HepG2 (cell line): ENCODE measurements at regions not wholly inside any gene's neighbourhood (a gene's known extent, or its start where the extent isn't known, plus 50 kb on each side); places are given as distances from the start of the nearest gene placed in this dataset.

Source experiments
- ATF3 ChIP-seq: sonication (generic); formaldehyde crosslinking; IDR thresholded peaks from 2 replicates; pipeline ENCODE4 v1.4.0; 2020; ENCODE audit warnings: missing genetic modification reagents
- ELF3 ChIP-seq: IDR thresholded peaks from 2 replicates; pipeline ENCODE4 v1.6.1; 2016; ENCODE audit warnings: missing genetic modification reagents, missing compliant biosample characterization
- GPN1 ChIP-seq: sonication (generic); formaldehyde crosslinking; IDR thresholded peaks from 2 replicates; pipeline ENCODE4 v1.5.1; 2020; ENCODE audit warnings: missing genetic modification reagents, borderline replicate concordance
- HDAC1 ChIP-seq: sonication (generic); formaldehyde crosslinking; IDR thresholded peaks from 2 replicates; pipeline ENCODE4 v1.5.1; 2020; ENCODE audit warnings: mild to moderate bottlenecking, missing genetic modification reagents
- HMGXB4 ChIP-seq, 2 experiments: sonication (generic) in 1 of 2; formaldehyde crosslinking in 1 of 2; IDR thresholded peaks; 2 replicates each; pipeline versions ENCODE4 v1.4.0 to v1.6.1; 2018 to 2020; ENCODE audit warnings: missing genetic modification reagents in 2 of 2, borderline replicate concordance in 1 of 2, low read depth in 1 of 2, mild to moderate bottlenecking in 1 of 2, missing biosample characterization in 1 of 2
- KLF6 ChIP-seq: IDR thresholded peaks from 2 replicates; pipeline ENCODE4 v1.8.0; 2016; ENCODE audit warnings: missing biosample characterization, missing genetic modification reagents
- MTA1 ChIP-seq: sonication (generic); formaldehyde crosslinking; IDR thresholded peaks from 2 replicates; pipeline ENCODE4 v1.4.0; 2020; ENCODE audit warnings: missing genetic modification reagents, mild to moderate bottlenecking, borderline replicate concordance
- MTERF4 ChIP-seq: sonication (generic); formaldehyde crosslinking; IDR thresholded peaks from 2 replicates; pipeline ENCODE4 v1.8.0; 2023; ENCODE audit warnings: mild to moderate bottlenecking, missing genetic modification reagents
- NR2C2 ChIP-seq: sonication (generic); formaldehyde crosslinking; IDR thresholded peaks from 2 replicates; pipeline ENCODE4 v1.4.0; 2020; ENCODE audit warnings: missing genetic modification reagents, mild to moderate bottlenecking, moderate library complexity, borderline replicate concordance
- RXRA ChIP-seq: sonication (generic); formaldehyde crosslinking; IDR thresholded peaks from 2 replicates; pipeline ENCODE4 v1.5.1; 2020; ENCODE audit warnings: missing genetic modification reagents
- SNAPC2 ChIP-seq: sonication (generic); formaldehyde crosslinking; IDR thresholded peaks from 2 replicates; pipeline ENCODE4 v1.8.1; 2022; ENCODE audit warnings: mild to moderate bottlenecking, missing genetic modification reagents
- TBX3 ChIP-seq: fragments of 450-650 bp; IDR thresholded peaks from 2 replicates; pipeline ENCODE4 v1.6.1; 2017; ENCODE audit warnings: antibody characterized with exemption, mild to moderate bottlenecking, inconsistent platforms, borderline replicate concordance
- THAP7 ChIP-seq: sonication (generic); formaldehyde crosslinking; IDR thresholded peaks from 2 replicates; pipeline ENCODE4 v1.8.1; 2023; ENCODE audit warnings: mild to moderate bottlenecking, missing genetic modification reagents
- TRAFD1 ChIP-seq: sonication (generic); formaldehyde crosslinking; IDR thresholded peaks from 2 replicates; pipeline ENCODE4 v1.5.1; 2020; ENCODE audit warnings: missing genetic modification reagents, mild to moderate bottlenecking, borderline replicate concordance
- U2AF2 ChIP-seq: fragments of 200-400 bp; formaldehyde crosslinking; IDR thresholded peaks from 2 replicates; pipeline ENCODE4 v1.6.1; 2017; ENCODE audit warnings: low read depth, mild to moderate bottlenecking, low read length
- ZBTB33 ChIP-seq: sonication (generic); formaldehyde crosslinking; IDR thresholded peaks from 2 replicates; pipeline ENCODE4 v1.4.0; 2020; ENCODE audit warnings: missing genetic modification reagents
- ZBTB8A ChIP-seq: sonication (generic); formaldehyde crosslinking; IDR thresholded peaks from 2 replicates; pipeline ENCODE4 v1.4.0; 2020; ENCODE audit warnings: mild to moderate bottlenecking, low read depth, missing genetic modification reagents, borderline replicate concordance
- ZNF557 ChIP-seq: sonication (generic); formaldehyde crosslinking; IDR thresholded peaks from 2 replicates; pipeline ENCODE4 v1.4.0; 2020; ENCODE audit warnings: missing genetic modification reagents
- ZNF605 ChIP-seq: sonication (generic); formaldehyde crosslinking; IDR thresholded peaks from 2 replicates; pipeline ENCODE4 v1.8.0; 2022; ENCODE audit warnings: mild to moderate bottlenecking, missing genetic modification reagents
- ZNF776 ChIP-seq: sonication (generic); formaldehyde crosslinking; IDR thresholded peaks from 2 replicates; pipeline ENCODE4 v1.4.0; 2020; ENCODE audit warnings: mild to moderate bottlenecking, missing genetic modification reagents

- TF ChIP-seq ZBTB33 (CRISPR knock-in tag) = peak; percentile 90
- TF ChIP-seq RXRA = peak; percentile 64; the same call in 1 of the 2 replicates
- TF ChIP-seq MTA1 (CRISPR knock-in tag) = peak; percentile 78; the same call in 1 of the 2 replicates
- TF ChIP-seq ZNF776 = no peak
- TF ChIP-seq MTERF4 = peak; percentile 52; the same call in 1 of the 2 replicates
- 0 out of 2 replicates have a peak, but pooled peaks have one; percentile 87 for TF ChIP-seq THAP7 (CRISPR knock-in tag)
- no peak for TF ChIP-seq U2AF2
- peak in 1 of 2 experiments; percentile 65; a peak in 2 of 4 replicates for TF ChIP-seq HMGXB4 (CRISPR knock-in tag; IDR thresholded peaks at IDR 0.05; ENCODE audit: borderline replicate concordance in 1 of 2, low read depth in 1 of 2)
- peak; percentile 66 for TF ChIP-seq HDAC1 (CRISPR knock-in tag)
- peak; percentile 31; the same call in 1 of the 2 replicates for TF ChIP-seq ZBTB8A (CRISPR knock-in tag)
- TF ChIP-seq ZNF557 = no peak
- TF ChIP-seq TBX3 = peak; percentile 96
- no peak for TF ChIP-seq GPN1 (CRISPR knock-in tag)
- peak; percentile 99 for TF ChIP-seq ELF3 (CRISPR knock-in tag)
- TF ChIP-seq ATF3 (CRISPR knock-in tag) = peak; percentile 92
- TF ChIP-seq NR2C2 (CRISPR knock-in tag) = peak; percentile 81
- peak; percentile 91; the same call in 1 of the 2 replicates for TF ChIP-seq TRAFD1 (CRISPR knock-in tag)
- TF ChIP-seq ZNF605 (CRISPR knock-in tag) = peak; percentile 88; the same call in 1 of the 2 replicates
- no peak for TF ChIP-seq SNAPC2
- 0 out of 2 replicates have a peak, but pooled peaks have one; percentile 58 for TF ChIP-seq KLF6
Measured at GRCh38 chr2:203656522-203657287, 49.7 kb upstream of the CD28 start (continued).
